K562 (cell line): ENCODE measurements at regions not wholly inside any gene's neighbourhood (a gene's known extent, or its start where the extent isn't known, plus 50 kb on each side); places are given as distances from the start of the nearest gene placed in this dataset.

Experiments used
- CEBPB ChIP-seq: fragments of 450-650 bp; IDR thresholded peaks from 2 replicates; pipeline ENCODE4 v1.6.1; 2016; ENCODE audit warnings: missing genetic modification characterization, missing compliant biosample characterization
- HMG20A ChIP-seq: fragments of 450-650 bp; formaldehyde crosslinking; conservative IDR thresholded peaks from 2 replicates; pipeline ENCODE4 v1.4.0; 2020; ENCODE audit warnings: mild to moderate bottlenecking, mixed read lengths
- NFATC3 ChIP-seq: fragments of 450-650 bp; IDR thresholded peaks from 2 replicates; pipeline ENCODE4 v1.6.1; 2017; ENCODE audit warnings: mild to moderate bottlenecking
- NFYB ChIP-seq: IDR thresholded peaks from 2 replicates; pipeline ENCODE4 v1.6.1; 2011; ENCODE audit warnings: mild to moderate bottlenecking, moderate library complexity; ENCODE audit not compliant: insufficient read length; ENCODE audit errors: extremely low read depth
- POLR2AphosphoS5 ChIP-seq: IDR thresholded peaks from 2 replicates; pipeline ENCODE4 v1.6.1; 2011; ENCODE audit warnings: mild to moderate bottlenecking, low read depth, low read length, moderate library complexity; ENCODE audit not compliant: control insufficient read depth, insufficient read depth
- STAG1 ChIP-seq: sonication (generic); formaldehyde crosslinking; IDR thresholded peaks from 2 replicates; pipeline ENCODE4 v1.5.0; 2020; ENCODE audit warnings: missing genetic modification reagents, borderline replicate concordance
- TEAD1 ChIP-seq, 2 experiments: fragments of 450-650 bp in 1 of 2; sonication (generic) in 1 of 2; formaldehyde crosslinking; IDR thresholded peaks; 2 replicates each; pipeline versions ENCODE4 v1.4.0 to v1.8.0; 2020 to 2022; ENCODE audit warnings: mild to moderate bottlenecking in 2 of 2, missing genetic modification reagents in 1 of 2
- TF ChIP-seq, protein P1 (sequence below), 3 experiments: IDR thresholded peaks in 2 of 3; conservative IDR thresholded peaks in 1 of 3; 2 replicates each; pipeline ENCODE4 v1.5.1; 2011 to 2012; ENCODE audit warnings: low read length in 3 of 3, mild to moderate bottlenecking in 3 of 3, control low read depth in 2 of 3, improper control_type of control experiment in 1 of 3, inconsistent platforms in 1 of 3, low read depth in 1 of 3, mixed read lengths in 1 of 3, moderate library complexity in 1 of 3; ENCODE audit not compliant: insufficient read depth in 2 of 3
- TF ChIP-seq, protein P2 (sequence below), 2 experiments: fragments of 450-650 bp; formaldehyde crosslinking in 1 of 2; IDR thresholded peaks; 2 replicates each; pipeline versions ENCODE4 v1.4.0 to v1.6.1; 2014 to 2020; ENCODE audit warnings: mild to moderate bottlenecking in 2 of 2, borderline replicate concordance in 1 of 2, low read depth in 1 of 2
- TF ChIP-seq, protein P3 (sequence below): sonication (generic); formaldehyde crosslinking; IDR thresholded peaks from 2 replicates; pipeline ENCODE4 v1.9.0; 2022; ENCODE audit warnings: mild to moderate bottlenecking, missing genetic modification reagents

DNA sequence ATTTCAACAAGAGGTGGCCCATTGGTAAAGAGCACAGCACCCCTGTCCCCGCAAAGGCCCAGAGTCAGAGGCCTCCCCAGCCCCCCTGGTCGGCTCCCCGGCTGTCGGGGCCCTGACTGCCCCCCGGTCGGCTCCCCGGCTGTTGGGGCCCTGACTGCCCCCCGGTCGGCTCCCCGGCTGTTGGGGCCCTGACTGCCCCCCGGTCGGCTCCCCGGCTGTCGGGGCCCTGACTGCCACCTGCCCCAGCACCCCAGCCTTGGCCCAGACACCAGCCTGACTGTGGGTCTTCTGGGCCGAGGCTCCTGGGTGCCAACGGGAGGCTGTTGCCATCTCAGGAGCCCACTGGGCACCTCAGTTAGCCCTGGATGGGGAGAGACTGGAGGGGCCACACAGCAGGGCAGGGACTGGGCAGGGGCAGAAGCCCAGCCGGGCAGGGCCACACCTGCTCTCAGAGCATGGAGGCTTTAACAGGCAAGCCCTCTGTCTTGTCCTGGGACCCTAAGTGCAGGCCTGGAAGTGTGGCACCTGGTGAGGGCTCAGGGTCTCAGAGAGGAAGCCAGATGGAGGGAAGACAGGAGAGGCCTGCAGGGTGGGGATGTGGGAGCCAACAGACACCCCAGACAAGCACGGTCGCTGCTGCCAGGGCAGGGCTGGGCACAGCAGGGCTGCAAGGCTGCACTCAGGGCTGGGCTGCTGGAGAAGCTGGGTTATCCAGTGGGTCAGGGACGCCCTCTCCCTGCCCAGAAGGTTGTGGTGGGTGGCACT is 56.5 kb downstream of the JAKMIP3 start:
- TF ChIP-seq TEAD1 (CRISPR knock-in tag; IDR thresholded peaks at IDR 0.05), result no peak
- TF ChIP-seq, protein P1, sequence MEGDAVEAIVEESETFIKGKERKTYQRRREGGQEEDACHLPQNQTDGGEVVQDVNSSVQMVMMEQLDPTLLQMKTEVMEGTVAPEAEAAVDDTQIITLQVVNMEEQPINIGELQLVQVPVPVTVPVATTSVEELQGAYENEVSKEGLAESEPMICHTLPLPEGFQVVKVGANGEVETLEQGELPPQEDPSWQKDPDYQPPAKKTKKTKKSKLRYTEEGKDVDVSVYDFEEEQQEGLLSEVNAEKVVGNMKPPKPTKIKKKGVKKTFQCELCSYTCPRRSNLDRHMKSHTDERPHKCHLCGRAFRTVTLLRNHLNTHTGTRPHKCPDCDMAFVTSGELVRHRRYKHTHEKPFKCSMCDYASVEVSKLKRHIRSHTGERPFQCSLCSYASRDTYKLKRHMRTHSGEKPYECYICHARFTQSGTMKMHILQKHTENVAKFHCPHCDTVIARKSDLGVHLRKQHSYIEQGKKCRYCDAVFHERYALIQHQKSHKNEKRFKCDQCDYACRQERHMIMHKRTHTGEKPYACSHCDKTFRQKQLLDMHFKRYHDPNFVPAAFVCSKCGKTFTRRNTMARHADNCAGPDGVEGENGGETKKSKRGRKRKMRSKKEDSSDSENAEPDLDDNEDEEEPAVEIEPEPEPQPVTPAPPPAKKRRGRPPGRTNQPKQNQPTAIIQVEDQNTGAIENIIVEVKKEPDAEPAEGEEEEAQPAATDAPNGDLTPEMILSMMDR (IDR thresholded peaks at IDR 0.05 in 2 of 3, conservative IDR thresholded peaks at IDR 0.05 in 1 of 3; ENCODE audit: insufficient read depth in 2 of 3, low read depth in 1 of 3, low read length in 3 of 3), result no peak
- TF ChIP-seq, protein P2, sequence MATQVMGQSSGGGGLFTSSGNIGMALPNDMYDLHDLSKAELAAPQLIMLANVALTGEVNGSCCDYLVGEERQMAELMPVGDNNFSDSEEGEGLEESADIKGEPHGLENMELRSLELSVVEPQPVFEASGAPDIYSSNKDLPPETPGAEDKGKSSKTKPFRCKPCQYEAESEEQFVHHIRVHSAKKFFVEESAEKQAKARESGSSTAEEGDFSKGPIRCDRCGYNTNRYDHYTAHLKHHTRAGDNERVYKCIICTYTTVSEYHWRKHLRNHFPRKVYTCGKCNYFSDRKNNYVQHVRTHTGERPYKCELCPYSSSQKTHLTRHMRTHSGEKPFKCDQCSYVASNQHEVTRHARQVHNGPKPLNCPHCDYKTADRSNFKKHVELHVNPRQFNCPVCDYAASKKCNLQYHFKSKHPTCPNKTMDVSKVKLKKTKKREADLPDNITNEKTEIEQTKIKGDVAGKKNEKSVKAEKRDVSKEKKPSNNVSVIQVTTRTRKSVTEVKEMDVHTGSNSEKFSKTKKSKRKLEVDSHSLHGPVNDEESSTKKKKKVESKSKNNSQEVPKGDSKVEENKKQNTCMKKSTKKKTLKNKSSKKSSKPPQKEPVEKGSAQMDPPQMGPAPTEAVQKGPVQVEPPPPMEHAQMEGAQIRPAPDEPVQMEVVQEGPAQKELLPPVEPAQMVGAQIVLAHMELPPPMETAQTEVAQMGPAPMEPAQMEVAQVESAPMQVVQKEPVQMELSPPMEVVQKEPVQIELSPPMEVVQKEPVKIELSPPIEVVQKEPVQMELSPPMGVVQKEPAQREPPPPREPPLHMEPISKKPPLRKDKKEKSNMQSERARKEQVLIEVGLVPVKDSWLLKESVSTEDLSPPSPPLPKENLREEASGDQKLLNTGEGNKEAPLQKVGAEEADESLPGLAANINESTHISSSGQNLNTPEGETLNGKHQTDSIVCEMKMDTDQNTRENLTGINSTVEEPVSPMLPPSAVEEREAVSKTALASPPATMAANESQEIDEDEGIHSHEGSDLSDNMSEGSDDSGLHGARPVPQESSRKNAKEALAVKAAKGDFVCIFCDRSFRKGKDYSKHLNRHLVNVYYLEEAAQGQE (IDR thresholded peaks at IDR 0.05; ENCODE audit: borderline replicate concordance), result no peak
- TF ChIP-seq, protein P2 (CRISPR knock-in tag; IDR thresholded peaks at IDR 0.05; ENCODE audit: low read depth), result no peak
- no peak for TF ChIP-seq NFYB
- TF ChIP-seq, protein P3, sequence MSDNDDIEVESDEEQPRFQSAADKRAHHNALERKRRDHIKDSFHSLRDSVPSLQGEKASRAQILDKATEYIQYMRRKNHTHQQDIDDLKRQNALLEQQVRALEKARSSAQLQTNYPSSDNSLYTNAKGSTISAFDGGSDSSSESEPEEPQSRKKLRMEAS (CRISPR knock-in tag), result no peak
- TF ChIP-seq STAG1 (CRISPR knock-in tag), result no peak
- no peak for TF ChIP-seq POLR2AphosphoS5
- no peak for TF ChIP-seq CEBPB
- TF ChIP-seq NFATC3, result no peak
- TF ChIP-seq HMG20A (CRISPR knock-in tag), result no peak
